ENCODE measurements at regions not wholly inside any gene's neighbourhood (a gene's known extent, or its start where the extent isn't known, plus 50 kb on each side); places are given as distances from the start of the nearest gene placed in this dataset.
"Not testable (repeated sequence)": the region's sequence is repeated elsewhere in the genome, so short reads cannot be mapped to it uniquely, and the experiment has no call there.

- H3K4me1 ChIP-seq: no peaks in the 10 kb centered on the region
- no peaks in the 10 kb centered on the region for H3K9me3 ChIP-seq
- no peaks in the 10 kb centered on the region for H3K27me3 ChIP-seq
- TF ChIP-seq CTCF (IDR thresholded peaks at IDR 0.05): no peak
- no peaks in the 10 kb centered on the region for H3K36me3 ChIP-seq
- intact Hi-C loops (cut with DNase I): no loop called here
- no peak overlapping the region for H3K27ac ChIP-seq
- no peak for DNase-seq (ENCODE audit: low spot score in 2 of 2)
- no peak overlapping the region for H3K4me3 ChIP-seq
Measured at GRCh38 chr7:153405704-153406485, 646.3 kb upstream of the DPP6 start.

DNA sequence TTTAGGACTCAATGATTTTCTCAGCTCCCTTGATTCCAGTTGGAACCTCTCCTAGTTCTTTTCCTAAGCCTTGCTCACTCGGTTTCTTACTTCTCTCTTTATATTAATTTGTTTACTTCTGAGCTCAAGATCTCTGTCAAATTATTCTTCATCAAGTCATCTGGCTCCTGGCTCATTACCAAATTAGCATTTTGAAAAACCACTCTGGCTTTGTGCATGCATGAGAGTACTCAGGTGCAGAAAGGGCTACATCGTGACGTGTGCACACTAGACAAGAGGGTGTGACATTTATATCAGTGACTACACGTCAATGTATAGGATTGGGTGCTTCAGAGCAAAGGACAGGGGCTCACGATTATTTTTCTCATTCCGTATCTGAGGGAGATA lies 645.7 kb upstream of the DPP6 start:
- intact Hi-C loops (cut with DNase I): no loop called here
- no peak for TF ChIP-seq CTCF (IDR thresholded peaks at IDR 0.05)

DNA sequence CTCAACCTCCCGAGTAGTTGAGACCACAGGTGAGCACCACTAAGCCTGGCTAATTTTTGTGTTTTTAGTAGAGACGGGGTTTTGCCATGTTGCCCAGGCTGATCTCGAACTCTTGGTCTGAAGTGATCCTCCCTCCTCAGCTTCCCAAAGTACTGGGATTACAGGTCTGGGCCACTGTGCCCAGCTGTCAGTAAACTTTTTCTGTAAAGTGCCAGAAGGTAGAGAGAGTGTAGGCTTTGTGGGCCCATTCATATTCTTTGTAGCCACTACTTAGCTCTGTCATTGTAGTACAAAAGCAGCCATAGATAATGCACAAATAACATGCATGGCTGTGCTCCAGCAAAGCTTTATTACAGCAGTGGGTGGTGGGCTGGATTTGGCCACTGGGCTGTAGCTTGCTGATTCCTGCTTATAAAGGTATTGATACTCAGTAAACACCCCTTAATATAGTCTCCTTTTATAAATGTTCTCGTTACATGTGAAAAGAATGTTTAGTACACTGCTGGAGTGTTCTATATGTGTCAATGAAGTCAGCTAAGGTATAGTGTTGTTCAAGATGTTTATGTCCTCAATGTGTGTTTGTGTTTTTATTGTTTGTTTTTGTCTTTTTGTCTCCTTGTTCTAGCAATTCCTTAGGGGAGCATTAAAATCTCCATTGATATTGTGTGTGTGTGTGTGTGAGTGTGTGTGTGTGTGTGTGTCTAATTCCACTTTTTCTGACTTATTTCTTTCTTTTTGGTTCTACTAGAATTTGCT lies 644.7 kb upstream of the DPP6 start:
- Histone ChIP-seq H3K9me3 (no peaks in the 10 kb centered on the region), H3K36me3 (no peaks in the 10 kb centered on the region), H3K27me3 (no peaks in the 10 kb centered on the region), H3K27ac (no peak overlapping the region), H3K4me1 (no peaks in the 10 kb centered on the region), H3K4me3 (no peak overlapping the region)
- intact Hi-C loops (cut with DNase I): no loop called here
- no peak for DNase-seq (ENCODE audit: low spot score in 2 of 2)
- TF ChIP-seq CTCF (IDR thresholded peaks at IDR 0.05): no peak

More for the DNA sequence above, 645.7 kb upstream of the DPP6 start:
- no peaks in the 10 kb centered on the region for H3K9me3 ChIP-seq
- DNase-seq (ENCODE audit: low spot score in 2 of 2): no peak
- H3K36me3 ChIP-seq: no peaks in the 10 kb centered on the region
- H3K4me1 ChIP-seq: no peaks in the 10 kb centered on the region
- H3K27ac ChIP-seq: no peak overlapping the region
- no peaks in the 10 kb centered on the region for H3K27me3 ChIP-seq
- no peak overlapping the region for H3K4me3 ChIP-seq

DNA sequence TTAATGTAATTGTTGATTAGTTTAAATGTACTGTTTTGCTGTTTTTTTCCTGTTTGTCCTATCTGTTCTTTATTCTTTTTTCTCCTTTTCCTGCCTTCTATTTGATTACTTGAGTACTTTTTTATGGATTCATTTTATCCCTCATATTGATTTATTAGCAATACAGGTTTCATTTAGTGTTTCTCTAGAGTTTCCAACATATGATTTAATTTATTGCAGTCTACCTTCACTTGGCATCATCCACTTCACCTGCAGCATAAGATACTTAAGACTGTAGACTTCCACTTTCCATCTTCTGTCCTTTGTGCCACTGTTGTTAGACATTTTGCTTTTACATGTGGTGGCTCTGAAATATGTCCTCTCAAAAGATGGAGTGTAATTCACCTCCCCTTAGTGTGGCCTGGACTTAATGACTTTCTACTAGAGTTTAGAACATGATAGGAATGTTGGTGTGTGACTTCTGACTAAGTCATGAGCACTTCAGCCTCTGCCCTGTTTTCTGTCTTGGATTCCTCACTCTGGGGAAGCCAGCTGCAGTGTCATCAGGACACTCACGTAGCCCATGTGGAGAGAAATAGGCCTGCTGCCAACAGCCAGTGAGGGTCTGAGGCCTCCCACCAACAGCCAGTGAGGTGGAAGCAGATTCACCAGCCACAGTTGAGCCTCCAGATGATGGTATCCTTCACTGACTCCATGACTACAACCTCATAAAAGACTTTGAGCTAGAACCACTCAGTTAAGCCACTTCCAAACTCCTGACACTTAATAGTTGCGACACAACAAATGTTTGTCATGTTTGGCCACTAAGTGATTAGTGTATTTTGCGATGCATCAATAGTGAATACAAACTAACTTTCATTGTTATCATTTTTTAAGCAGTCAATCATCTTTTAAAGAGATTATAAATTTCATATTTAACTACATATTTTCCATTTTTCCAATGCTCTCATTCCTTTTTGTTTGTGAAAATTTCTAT lies 643.5 kb upstream of the DPP6 start:
- H3K4me1 ChIP-seq: no peaks in the 10 kb centered on the region
- TF ChIP-seq CTCF (IDR thresholded peaks at IDR 0.05): no peak
- intact Hi-C loops (cut with DNase I): no loop called here
- DNase-seq (ENCODE audit: low spot score in 2 of 2): no peak
- no peak overlapping the region for H3K27ac ChIP-seq
- no peaks in the 10 kb centered on the region for H3K27me3 ChIP-seq
- no peaks in the 10 kb centered on the region for H3K36me3 ChIP-seq
- H3K4me3 ChIP-seq: no peak overlapping the region
- no peaks in the 10 kb centered on the region for H3K9me3 ChIP-seq

DNA sequence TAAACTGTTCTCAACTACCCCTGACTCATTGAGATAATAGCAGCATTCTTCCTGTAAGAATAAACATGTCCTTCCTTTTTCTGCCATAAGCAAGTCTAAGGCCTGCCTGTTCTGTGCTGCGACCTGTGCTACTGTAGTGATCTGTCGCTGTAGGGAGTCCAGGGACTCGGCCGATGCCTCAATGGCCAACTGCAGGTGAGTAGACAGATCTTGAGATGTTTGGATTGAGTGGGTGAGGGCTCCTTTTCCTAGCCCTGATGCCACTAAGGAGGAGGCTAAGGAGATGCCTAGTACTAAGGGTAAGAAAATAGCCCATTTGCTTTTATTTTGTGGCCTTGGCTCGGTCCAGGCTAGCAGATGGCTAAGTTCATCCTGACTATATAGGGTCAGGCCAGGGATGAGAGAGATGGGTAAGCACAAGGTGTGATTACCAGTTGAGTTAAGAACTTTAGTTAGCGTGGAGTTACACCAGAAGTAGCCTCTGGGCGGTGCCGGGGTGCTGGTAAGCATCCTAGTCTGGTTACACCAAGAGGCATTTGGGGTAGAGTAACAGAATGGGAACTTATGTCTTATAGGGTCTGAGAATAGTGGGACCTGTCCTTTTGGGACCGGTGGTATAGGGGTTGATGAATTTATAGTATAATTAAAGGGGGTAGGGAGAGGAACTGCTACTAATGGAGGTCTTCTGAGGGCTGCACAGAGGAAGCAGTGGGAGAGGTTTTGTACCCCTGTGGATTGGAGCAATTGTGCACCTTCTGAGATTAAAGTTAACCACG lies 642.4 kb upstream of the DPP6 start:
- H3K4me3 ChIP-seq; H3K4me1 ChIP-seq; DNase-seq (ENCODE audit: low spot score in 2 of 2); H3K27me3 ChIP-seq; intact Hi-C loops (cut with DNase I); H3K9me3 ChIP-seq; H3K27ac ChIP-seq; H3K36me3 ChIP-seq: not testable (repeated sequence)

GRCh38 chr7:153410997-153411642 lies 641.1 kb upstream of the DPP6 start:
- H3K27me3 ChIP-seq; H3K27ac ChIP-seq; H3K9me3 ChIP-seq; H3K4me3 ChIP-seq; H3K4me1 ChIP-seq; H3K36me3 ChIP-seq; intact Hi-C loops (cut with DNase I); DNase-seq (ENCODE audit: low spot score in 2 of 2): not testable (repeated sequence)

DNA sequence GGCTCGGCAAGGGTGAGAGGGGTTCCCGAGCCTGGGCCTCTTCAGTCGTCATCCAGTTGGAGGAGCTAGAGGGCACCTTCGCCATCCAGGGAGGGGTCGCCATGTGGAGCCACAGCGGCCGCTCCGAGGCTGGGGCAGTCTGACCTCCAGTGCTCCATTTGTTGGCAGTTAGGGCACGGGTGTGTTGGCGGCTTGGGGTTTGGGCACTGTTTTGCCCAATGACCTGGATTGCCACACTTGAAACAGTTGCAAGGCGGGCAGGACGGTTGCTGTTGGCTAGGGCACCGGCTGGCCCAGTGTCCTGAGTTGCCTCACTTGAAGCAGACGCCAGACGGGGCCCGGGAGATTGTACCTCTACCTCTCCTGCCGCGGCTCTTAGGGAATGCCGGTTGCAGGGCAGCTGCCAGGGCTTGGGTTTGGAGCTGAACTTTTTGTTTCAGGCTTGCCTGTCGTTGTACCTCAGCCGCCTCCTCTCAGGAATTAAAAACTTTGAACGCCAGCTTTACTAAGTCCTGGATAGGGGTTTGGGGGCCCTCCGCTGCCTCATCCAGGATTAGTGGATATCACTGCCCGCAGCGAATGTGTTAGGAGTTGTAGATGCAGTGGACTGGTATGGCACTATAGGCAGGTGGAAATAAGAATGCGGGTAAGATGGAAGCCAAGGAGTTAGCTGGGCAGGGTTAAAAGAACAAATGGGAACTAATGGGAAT lies 639.9 kb upstream of the DPP6 start:
- H3K4me1 ChIP-seq; intact Hi-C loops (cut with DNase I); H3K9me3 ChIP-seq: not testable (repeated sequence)

GRCh38 chr7:153412824-153413198 lies 639.4 kb upstream of the DPP6 start:
- H3K36me3 ChIP-seq; DNase-seq (ENCODE audit: low spot score in 2 of 2); H3K9me3 ChIP-seq; H3K27me3 ChIP-seq; H3K4me1 ChIP-seq; intact Hi-C loops (cut with DNase I); H3K27ac ChIP-seq; H3K4me3 ChIP-seq: not testable (repeated sequence)

More for the DNA sequence above, 639.9 kb upstream of the DPP6 start:
- not testable (repeated sequence) for H3K4me3 ChIP-seq; DNase-seq (ENCODE audit: low spot score in 2 of 2); H3K27ac ChIP-seq; H3K36me3 ChIP-seq; H3K27me3 ChIP-seq
